PC-3 (cell line): ENCODE measurements at regions not wholly inside any gene's neighbourhood (a gene's known extent, or its start where the extent isn't known, plus 50 kb on each side); places are given as distances from the start of the nearest gene placed in this dataset.

Experiments
- ATAC-seq: fragments of 200-7000 bp; cut with Tn5 transposase; 2 replicates; pipeline ENCODE4 v1.9.1; 2020; ENCODE audit warnings: mild to moderate bottlenecking, moderate library complexity
- BruUV-seq: library from RNA; stranded (reverse); fragments of 400-500 nt; replicated peaks from 2 replicates; lab custom pipeline; 2021; lab: Mats Ljungman, UMichigan
- CTCF ChIA-PET: fragments of 300-600 bp; sonication (Branson Sonifier 250); formaldehyde crosslinking; loops from one replicate; lab custom pipeline; 2022; ENCODE audit warnings: antibody characterized with exemption; lab: Charles Lee
- POLR2A ChIA-PET: fragments of 300-600 bp; sonication (Branson Sonifier 250); formaldehyde crosslinking; loops from one replicate; lab custom pipeline; 2022; ENCODE audit warnings: antibody characterized with exemption; ENCODE audit not compliant: unreplicated experiment; lab: Charles Lee
- DNase-seq: peaks from one replicate; pipeline ENCODE4 v3.0.0-alpha.2; 2015
- H2AFZ ChIP-seq: fragments of 300-600 bp; sonication (generic); 2 replicates; pipeline ENCODE4 v1.6.0; 2016; ENCODE audit warnings: antibody characterized with exemption, low read length
- H3F3A ChIP-seq: fragments of 300-600 bp; sonication (generic); one replicate; pipeline ENCODE4 v1.6.0; 2017; ENCODE audit warnings: antibody characterized with exemption, low read length, control low read depth, mild to moderate bottlenecking; ENCODE audit not compliant: unreplicated experiment
- H3K27ac ChIP-seq: fragments of 300-600 bp; sonication (generic); 2 replicates; pipeline ENCODE4 v1.5.1; 2016; ENCODE audit warnings: mild to moderate bottlenecking, low read length
- H3K27me3 ChIP-seq: fragments of 300-600 bp; sonication (generic); 2 replicates; pipeline ENCODE4 v1.6.1; 2016; ENCODE audit warnings: low read length, mixed read lengths
- H3K36me3 ChIP-seq: fragments of 300-600 bp; sonication (generic); 2 replicates; pipeline ENCODE4 v1.6.1; 2016; ENCODE audit warnings: low read depth, mixed run types, low read length, mixed read lengths
- H3K4me1 ChIP-seq: fragments of 300-600 bp; sonication (generic); 2 replicates; pipeline ENCODE4 v1.5.1; 2016; ENCODE audit warnings: low read length; ENCODE audit not compliant: insufficient read depth
- H3K4me2 ChIP-seq: fragments of 300-600 bp; sonication (generic); 2 replicates; pipeline ENCODE4 v1.6.0; 2016; ENCODE audit warnings: low read length
- H3K4me3 ChIP-seq: fragments of 300-600 bp; sonication (generic); 2 replicates; pipeline ENCODE4 v1.5.1; 2016; ENCODE audit warnings: mild to moderate bottlenecking, low read length, mixed read lengths
- H3K79me2 ChIP-seq: fragments of 300-600 bp; sonication (generic); 2 replicates; pipeline ENCODE4 v1.6.1; 2017; ENCODE audit warnings: low read length, mixed read lengths
- H3K9ac ChIP-seq: fragments of 300-600 bp; sonication (generic); 2 replicates; pipeline ENCODE4 v1.6.0; 2016; ENCODE audit warnings: mild to moderate bottlenecking, low read length
- H3K9me2 ChIP-seq: fragments of 300-600 bp; sonication (generic); replicated peaks from 2 replicates; pipeline ENCODE4 v1.6.1; 2016; ENCODE audit warnings: mixed run types, low read length, mixed read lengths
- H3K9me3 ChIP-seq: fragments of 300-600 bp; sonication (generic); 2 replicates; pipeline ENCODE4 v1.6.1; 2016; ENCODE audit warnings: low read length, mixed read lengths
- H4K20me1 ChIP-seq: fragments of 300-600 bp; sonication (generic); 2 replicates; pipeline ENCODE4 v1.6.1; 2016; ENCODE audit warnings: low read length, mixed read lengths
- CTCF ChIP-seq: fragments of 300-600 bp; sonication (generic); conservative IDR thresholded peaks from 2 replicates; pipeline ENCODE4 v1.5.1; 2017; ENCODE audit warnings: antibody characterized with exemption, low read depth, mild to moderate bottlenecking, low read length
- EZH2 ChIP-seq: fragments of 300-600 bp; sonication (generic); IDR thresholded peaks from one replicate; pipeline ENCODE4 v1.6.1; 2017; ENCODE audit warnings: antibody characterized with exemption, mild to moderate bottlenecking, low read length; ENCODE audit not compliant: unreplicated experiment
- EZH2phosphoT487 ChIP-seq: fragments of 300-600 bp; sonication (generic); IDR thresholded peaks from 2 replicates; pipeline ENCODE4 v1.6.1; 2018; ENCODE audit warnings: mild to moderate bottlenecking, antibody characterized with exemption, low read length, borderline replicate concordance
- intact Hi-C: fragments of 100-400 bp; cut with micrococcal nuclease; formaldehyde crosslinking; loops from 2 replicates; pipeline ENCODE4 v1.9.0; 2023

- POLR2A ChIA-PET = no interaction called here
Measured at GRCh38 chr2:3101016-3101942, 276.3 kb downstream of the EIPR1 start.

GRCh38 chr2:3100386-3100785 is 277.2 kb downstream of the EIPR1 start:
- Histone ChIP-seq H3K79me2 (no peaks in the 10 kb centered on the region), H3K27me3 (peaks cover 65% of the 10 kb centered on the region), H2AFZ (no peak overlapping the region), H3K9me2 (no peaks in the 10 kb centered on the region), H3F3A (no peaks in the 10 kb centered on the region), H3K9ac (no peak overlapping the region), H4K20me1 (no peaks in the 10 kb centered on the region), H3K36me3 (no peaks in the 10 kb centered on the region), H3K9me3 (no peaks in the 10 kb centered on the region), H3K4me3 (no peak overlapping the region), H3K4me1 (no peaks in the 10 kb centered on the region), H3K4me2 (no peak overlapping the region), H3K27ac (no peak overlapping the region)
- no peak for DNase-seq
- TF ChIP-seq EZH2phosphoT487 (no peak), EZH2 (no peak), CTCF (no peak)
- BruUV-seq = no TSS peak
- ChIA-PET CTCF (no interaction called here), POLR2A (no interaction called here)
- no peak for ATAC-seq
- intact Hi-C loops = no loop called here

More at GRCh38 chr2:3101016-3101942, 276.3 kb downstream of the EIPR1 start:
- Histone ChIP-seq H3K27ac (no peak overlapping the region), H2AFZ (no peak overlapping the region), H3K79me2 (no peaks in the 10 kb centered on the region), H3F3A (no peaks in the 10 kb centered on the region), H3K4me2 (no peak overlapping the region), H3K27me3 (peaks cover 64% of the 10 kb centered on the region), H3K9me2 (no peaks in the 10 kb centered on the region), H3K9me3 (no peaks in the 10 kb centered on the region), H3K36me3 (no peaks in the 10 kb centered on the region), H3K4me1 (peaks cover 3% of the 10 kb centered on the region; the same call in 1 of the 2 replicates), H3K4me3 (no peak overlapping the region), H4K20me1 (no peaks in the 10 kb centered on the region), H3K9ac (no peak overlapping the region)
- CTCF ChIA-PET = no interaction called here
- intact Hi-C loops = no loop called here
- no TSS peak for BruUV-seq
- ATAC-seq (no peak), DNase-seq (no peak)
- TF ChIP-seq EZH2 (no peak), CTCF (no peak), EZH2phosphoT487 (no peak)

- no peak for TF ChIP-seq CTCF
- ChIA-PET POLR2A (no interaction called here), CTCF (no interaction called here)
- Histone ChIP-seq H3K4me2 (no peak overlapping the region), H3K27ac (no peak overlapping the region), H3K4me3 (no peak overlapping the region), H3K4me1 (no peaks in the 10 kb centered on the region), H3K9me3 (no peaks in the 10 kb centered on the region), H3K9me2 (no peaks in the 10 kb centered on the region), H4K20me1 (no peaks in the 10 kb centered on the region), H2AFZ (no peak overlapping the region), H3K36me3 (no peaks in the 10 kb centered on the region), H3K79me2 (no peaks in the 10 kb centered on the region), H3F3A (no peaks in the 10 kb centered on the region), H3K27me3 (peaks cover 70% of the 10 kb centered on the region), H3K9ac (no peak overlapping the region)
- intact Hi-C loops = no loop called here
- BruUV-seq = no TSS peak
- DNase-seq (no peak), ATAC-seq (no peak)
Measured at GRCh38 chr2:3099860-3100234, 277.8 kb downstream of the EIPR1 start.
